ENCODE measurements at regions not wholly inside any gene's neighbourhood (a gene's known extent, or its start where the extent isn't known, plus 50 kb on each side); places are given as distances from the start of the nearest gene placed in this dataset.

- TF ChIP-seq ZNF501 (tag by site-specific recombination; IDR thresholded peaks at IDR 0.05), result no peak
- no peak for TF ChIP-seq ZEB2 (tag by site-specific recombination; IDR thresholded peaks at IDR 0.05)
- TF ChIP-seq ZNF280C (tag by site-specific recombination; IDR thresholded peaks at IDR 0.05), result no peak
- no peak for TF ChIP-seq KLF7 (tag by site-specific recombination; IDR thresholded peaks at IDR 0.05; ENCODE audit: borderline replicate concordance)
- TF ChIP-seq IKZF3 (tag by site-specific recombination; IDR thresholded peaks at IDR 0.05), result no peak
- no peak for TF ChIP-seq ZBTB21 (tag by site-specific recombination; IDR thresholded peaks at IDR 0.05)
- TF ChIP-seq CTCF (tag by site-specific recombination; IDR thresholded peaks at IDR 0.05), result no peak
- no peak for TF ChIP-seq PBX3 (CRISPR knock-in tag; IDR thresholded peaks at IDR 0.05)
- no peak for TF ChIP-seq YY1 (tag by site-specific recombination; IDR thresholded peaks at IDR 0.05)
- no peak for TF ChIP-seq ZNF335 (tag by site-specific recombination; conservative IDR thresholded peaks at IDR 0.05)
- no peak for TF ChIP-seq ZBTB17 (tag by site-specific recombination; IDR thresholded peaks at IDR 0.05)
- TF ChIP-seq ZNF121 (tag by site-specific recombination; IDR thresholded peaks at IDR 0.05), result no peak
- TF ChIP-seq ZNF10 (tag by site-specific recombination; IDR thresholded peaks at IDR 0.05), result no peak
- no peak for TF ChIP-seq ZNF629 (tag by site-specific recombination; IDR thresholded peaks at IDR 0.05)
These were observed 609.2 kb downstream of the CSNK1G3 start for GRCh38 chr5:124121198-124121597.

All from HEK293 (cell line).